GM10266 (cell line): ENCODE measurements at regions not wholly inside any gene's neighbourhood (a gene's known extent, or its start where the extent isn't known, plus 50 kb on each side); places are given as distances from the start of the nearest gene placed in this dataset.

Source experiments
- DNase-seq: peaks from one replicate; pipeline ENCODE4 v3.0.0; 2012; ENCODE audit errors: extremely low spot score
- TF ChIP-seq, protein P1 (sequence below): IDR thresholded peaks from 2 replicates; pipeline ENCODE4 v1.5.1; 2012; ENCODE audit warnings: mild to moderate bottlenecking, low read depth; ENCODE audit not compliant: control insufficient read depth, insufficient read depth; ENCODE audit errors: missing control alignments

DNA sequence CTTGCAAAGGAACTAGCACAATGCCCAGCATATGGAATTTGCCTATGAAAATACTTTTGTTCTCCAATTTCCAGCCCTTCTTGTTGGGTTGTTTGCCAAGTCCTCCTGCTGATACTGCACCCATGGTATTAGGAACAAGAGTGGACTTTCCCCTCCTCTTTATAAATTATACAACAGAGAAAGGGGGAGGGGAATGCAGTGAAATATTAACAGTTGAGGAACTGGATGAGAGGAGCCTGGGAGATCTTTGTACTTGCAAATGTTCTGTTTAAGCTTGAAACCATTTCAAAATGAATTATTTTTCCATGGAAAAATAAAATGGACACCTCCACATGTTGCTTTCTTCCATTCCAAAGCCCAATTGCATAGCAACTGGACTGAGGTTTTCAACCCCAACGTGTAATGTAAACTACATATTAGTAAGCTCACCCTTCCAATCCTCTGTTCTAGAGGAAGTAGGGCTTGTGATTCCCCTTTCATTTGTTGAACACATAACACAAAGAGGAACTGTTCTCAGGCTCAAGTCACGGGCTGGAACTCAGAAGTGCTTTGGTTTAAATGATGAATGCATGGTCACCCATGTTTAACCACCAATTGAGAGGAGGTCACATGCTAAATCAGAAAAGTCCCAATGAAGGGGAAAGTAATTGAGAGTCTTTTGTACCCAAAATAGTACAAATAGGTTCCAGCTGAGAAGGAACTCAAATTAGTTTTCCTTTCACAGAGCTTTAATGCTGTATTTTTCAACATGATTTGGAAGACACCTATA, 66.2 kb upstream of the ZC3H12C start:
- TF ChIP-seq, protein P1, sequence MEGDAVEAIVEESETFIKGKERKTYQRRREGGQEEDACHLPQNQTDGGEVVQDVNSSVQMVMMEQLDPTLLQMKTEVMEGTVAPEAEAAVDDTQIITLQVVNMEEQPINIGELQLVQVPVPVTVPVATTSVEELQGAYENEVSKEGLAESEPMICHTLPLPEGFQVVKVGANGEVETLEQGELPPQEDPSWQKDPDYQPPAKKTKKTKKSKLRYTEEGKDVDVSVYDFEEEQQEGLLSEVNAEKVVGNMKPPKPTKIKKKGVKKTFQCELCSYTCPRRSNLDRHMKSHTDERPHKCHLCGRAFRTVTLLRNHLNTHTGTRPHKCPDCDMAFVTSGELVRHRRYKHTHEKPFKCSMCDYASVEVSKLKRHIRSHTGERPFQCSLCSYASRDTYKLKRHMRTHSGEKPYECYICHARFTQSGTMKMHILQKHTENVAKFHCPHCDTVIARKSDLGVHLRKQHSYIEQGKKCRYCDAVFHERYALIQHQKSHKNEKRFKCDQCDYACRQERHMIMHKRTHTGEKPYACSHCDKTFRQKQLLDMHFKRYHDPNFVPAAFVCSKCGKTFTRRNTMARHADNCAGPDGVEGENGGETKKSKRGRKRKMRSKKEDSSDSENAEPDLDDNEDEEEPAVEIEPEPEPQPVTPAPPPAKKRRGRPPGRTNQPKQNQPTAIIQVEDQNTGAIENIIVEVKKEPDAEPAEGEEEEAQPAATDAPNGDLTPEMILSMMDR = no peak

DNA sequence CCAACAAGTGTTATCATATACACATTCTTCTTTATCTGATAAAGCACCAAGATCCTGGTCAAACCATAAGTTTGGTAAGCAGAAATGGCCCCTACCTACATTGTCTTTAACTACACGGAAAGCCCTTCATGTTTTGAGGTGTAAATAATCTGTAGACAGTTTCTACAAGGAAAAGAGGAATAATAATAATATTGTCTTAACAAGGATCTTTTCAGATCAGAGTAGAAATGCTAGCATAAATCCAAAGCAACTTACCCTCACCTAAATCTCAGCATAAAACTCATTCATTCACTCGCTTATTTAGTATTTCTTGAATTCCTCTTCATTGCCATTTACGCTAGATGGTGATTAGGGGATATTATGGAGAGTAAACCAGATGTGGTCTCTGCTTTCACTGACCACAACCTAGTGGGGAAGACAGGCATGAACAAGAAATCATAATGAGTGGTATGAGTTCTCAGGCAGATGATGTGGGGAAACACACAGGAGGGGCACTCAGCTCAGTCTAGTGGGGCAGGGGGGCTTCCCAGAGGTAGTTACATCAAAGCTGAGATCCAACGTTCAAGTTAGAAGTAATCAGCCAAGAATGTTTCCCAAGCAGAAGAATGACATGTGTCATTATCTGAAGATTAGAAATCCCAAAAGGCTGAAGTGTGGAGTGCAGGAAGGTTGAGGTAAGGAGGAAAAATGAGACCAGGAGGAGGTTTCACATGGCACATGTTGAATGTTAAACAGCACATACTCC, 65.4 kb upstream of the ZC3H12C start:
- TF ChIP-seq, protein P1 = no peak
- peak; percentile 22 for DNase-seq

More for the DNA sequence above, 66.2 kb upstream of the ZC3H12C start:
- DNase-seq = peak; percentile 71

DNA sequence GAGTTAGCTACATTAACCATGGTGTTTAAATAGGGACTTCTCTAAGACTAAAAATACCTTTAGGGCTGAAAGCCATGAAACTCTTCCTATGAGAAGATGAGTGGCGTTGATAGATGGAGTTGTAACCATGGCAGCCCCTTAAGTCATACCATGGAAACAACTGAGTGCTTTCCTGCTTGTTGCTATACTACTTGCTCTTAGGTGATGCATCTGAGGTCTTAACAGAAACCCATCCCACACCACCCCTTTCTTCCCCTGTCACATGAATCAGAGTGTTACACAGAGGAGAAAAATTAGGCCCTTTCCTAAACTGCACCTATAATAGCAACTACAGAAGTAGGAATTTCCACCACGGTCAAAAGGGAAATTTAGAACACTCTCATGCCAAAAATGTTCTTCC, 64.3 kb upstream of the ZC3H12C start:
- TF ChIP-seq, protein P1 = no peak
- DNase-seq = peak; percentile 35

DNA sequence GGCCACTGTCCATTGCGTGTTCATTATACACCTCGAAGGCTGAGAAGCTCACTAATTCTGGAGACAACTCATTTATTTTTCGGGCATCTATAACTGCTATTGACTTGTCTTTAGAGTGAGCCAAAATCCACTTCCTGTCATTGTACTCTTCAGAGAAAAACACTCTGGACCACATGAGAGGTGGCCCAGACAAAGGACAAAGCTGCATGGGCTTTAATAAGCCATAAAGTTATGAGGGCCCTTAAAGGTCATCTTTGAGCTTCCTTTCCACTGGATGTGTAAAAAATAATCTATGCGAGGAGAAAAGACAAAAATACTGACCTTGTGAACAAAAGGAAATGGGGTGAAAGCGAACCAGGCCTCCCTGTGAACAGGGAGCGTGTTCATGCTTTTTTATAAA, 63.5 kb upstream of the ZC3H12C start:
- TF ChIP-seq, protein P1 = no peak
- DNase-seq = no peak

DNA sequence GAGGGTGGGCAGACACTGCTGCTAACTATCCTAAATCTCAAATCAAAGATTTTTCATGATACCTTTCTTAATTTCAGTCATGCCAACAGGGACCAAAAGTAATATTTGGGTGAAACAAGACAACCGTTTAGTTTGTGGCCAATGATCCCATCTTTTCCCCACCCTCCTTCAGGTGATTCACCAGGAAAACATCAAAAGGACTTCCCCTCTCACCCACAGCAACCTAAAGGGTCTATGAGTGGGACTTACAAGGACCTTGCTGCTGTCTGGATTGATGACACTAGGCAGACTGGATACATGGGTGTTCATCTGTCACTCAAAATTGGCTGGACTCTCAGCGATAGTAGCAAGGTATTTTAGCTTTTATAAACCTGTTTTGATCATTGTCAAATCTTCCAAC, 62.0 kb upstream of the ZC3H12C start:
- TF ChIP-seq, protein P1 = no peak
- DNase-seq = no peak

DNA sequence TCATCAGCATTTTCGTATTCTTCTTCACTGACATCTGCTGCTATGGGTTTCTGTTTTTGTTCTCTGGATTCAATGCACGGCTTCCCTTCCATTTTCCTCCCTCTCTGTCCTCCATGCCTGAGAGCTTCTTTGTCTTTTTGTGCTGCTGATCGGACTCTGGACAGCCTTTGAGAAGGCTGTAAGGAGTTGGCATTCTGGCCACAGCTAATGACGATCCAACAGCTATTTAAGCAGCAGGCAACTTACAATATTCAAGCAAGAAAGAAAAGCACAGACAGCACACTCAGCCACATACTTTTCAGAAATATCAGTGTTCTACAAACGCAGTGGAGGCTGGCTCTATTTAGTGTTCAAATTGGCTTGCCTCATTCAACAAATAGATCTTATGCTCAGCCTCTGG, 60.9 kb upstream of the ZC3H12C start:
- DNase-seq = no peak
- TF ChIP-seq, protein P1 = no peak
